Caco-2 (cell line): ENCODE measurements at regions not wholly inside any gene's neighbourhood (a gene's known extent, or its start where the extent isn't known, plus 50 kb on each side); places are given as distances from the start of the nearest gene placed in this dataset.

Experiments used
- BruUV-seq: library from RNA; stranded (reverse); fragments of 400-500 nt; replicated peaks from 2 replicates; lab custom pipeline; 2021; lab: Mats Ljungman, UMichigan
- CTCF ChIA-PET: fragments of 300-600 bp; sonication (Branson Sonifier 250); formaldehyde crosslinking; loops from one replicate; lab custom pipeline; 2022; ENCODE audit warnings: antibody characterized with exemption; lab: Charles Lee
- POLR2A ChIA-PET: fragments of 300-600 bp; sonication (Branson Sonifier 250); formaldehyde crosslinking; loops from one replicate; lab custom pipeline; 2022; ENCODE audit warnings: antibody characterized with exemption; lab: Charles Lee
- DNase-seq, 2 experiments: peaks; one replicate each; pipeline versions ENCODE4 v3.0.0 to v3.0.0-alpha.2; 2020 to 2022
- H3K27me3 ChIP-seq: replicated peaks from 2 replicates; pipeline ENCODE4 v1.6.0; 2011; ENCODE audit warnings: low read length; ENCODE audit not compliant: control insufficient read depth, insufficient read depth
- H3K36me3 ChIP-seq: 2 replicates; pipeline ENCODE4 v1.5.1; 2011; ENCODE audit warnings: low read length; ENCODE audit not compliant: control insufficient read depth, insufficient read depth
- H3K4me1 ChIP-seq: fragments of 250-450 bp; sonication (Bioruptor Pico); 2 replicates; pipeline ENCODE4 v1.5.1; 2020; ENCODE audit warnings: mild to moderate bottlenecking
- H3K4me3 ChIP-seq: 2 replicates; pipeline ENCODE4 v1.5.1; 2011; ENCODE audit warnings: low read depth, mild to moderate bottlenecking, control low read depth, low read length
- H3K9me3 ChIP-seq: fragments of 250-450 bp; sonication (Bioruptor Pico); 2 replicates; pipeline ENCODE4 v1.5.1; 2020; ENCODE audit warnings: mild to moderate bottlenecking, moderate library complexity
- H3K27ac Mint-ChIP-seq: one replicate; pipeline ENCODE4 v1.8.0; 2022; ENCODE audit warnings: mixed read lengths; ENCODE audit not compliant: unreplicated experiment
- H3K27me3 Mint-ChIP-seq: one replicate; pipeline ENCODE4 v1.8.0; 2022; ENCODE audit warnings: mixed read lengths; ENCODE audit not compliant: insufficient read depth, unreplicated experiment
- H3K36me3 Mint-ChIP-seq: one replicate; pipeline ENCODE4 v1.8.0; 2022; ENCODE audit warnings: mild to moderate bottlenecking, mixed read lengths; ENCODE audit not compliant: insufficient read depth, unreplicated experiment
- H3K4me1 Mint-ChIP-seq: one replicate; pipeline ENCODE4 v1.8.0; 2022; ENCODE audit warnings: low read depth, mixed read lengths; ENCODE audit not compliant: unreplicated experiment
- H3K4me3 Mint-ChIP-seq: one replicate; pipeline ENCODE4 v1.8.0; 2022; ENCODE audit warnings: mild to moderate bottlenecking, moderate library complexity, mixed read lengths; ENCODE audit not compliant: unreplicated experiment
- H3K9me3 Mint-ChIP-seq: one replicate; pipeline ENCODE4 v1.8.0; 2022; ENCODE audit warnings: mixed read lengths; ENCODE audit not compliant: unreplicated experiment
- CTCF ChIP-seq, 2 experiments: fragments of 200-600 bp in 1 of 2; IDR thresholded peaks; 1 replicate in 1 of 2; 2 replicates in 1 of 2; pipeline versions ENCODE4 v1.5.1 to v1.8.0; 2011 to 2022; ENCODE audit warnings: antibody characterized with exemption in 1 of 2, control low read depth in 1 of 2, inconsistent platforms in 1 of 2, low read depth in 1 of 2, low read length in 1 of 2, mild to moderate bottlenecking in 1 of 2, moderate library complexity in 1 of 2; ENCODE audit not compliant: insufficient read depth in 1 of 2, severe bottlenecking in 1 of 2, unreplicated experiment in 1 of 2
- intact Hi-C: fragments of 100-400 bp; cut with micrococcal nuclease; formaldehyde crosslinking; loops from one replicate; pipeline ENCODE4 v1.10.0; 2022; ENCODE audit not compliant: unreplicated experiment

- peaks cover 4% of the 10 kb centered on the region for H3K9me3 Mint-ChIP-seq
- POLR2A ChIA-PET, result no interaction called here
- no peak overlapping the region for H3K27ac Mint-ChIP-seq
- CTCF ChIA-PET, result interaction anchor here (1.4 kb wide), 1 partner anchor 9 kb away, joined by 3 read pairs; no protein-coding TSS in a partner anchor
- no peak for DNase-seq
- H3K27me3 Mint-ChIP-seq, result no peaks in the 10 kb centered on the region
- no peaks in the 10 kb centered on the region for H3K36me3 ChIP-seq
- no peak overlapping the region for H3K4me3 ChIP-seq
- H3K9me3 ChIP-seq, result peaks cover 12% of the 10 kb centered on the region
- H3K4me1 ChIP-seq, result no peaks in the 10 kb centered on the region; the same call in 1 of the 2 replicates
- H3K4me1 Mint-ChIP-seq, result no peaks in the 10 kb centered on the region
- H3K36me3 Mint-ChIP-seq, result no peaks in the 10 kb centered on the region
- intact Hi-C loops, result no loop called here
- H3K27me3 ChIP-seq, result no peaks in the 10 kb centered on the region
- no peak overlapping the region for H3K4me3 Mint-ChIP-seq
- BruUV-seq, result no TSS peak
- no peak for TF ChIP-seq CTCF (IDR thresholded peaks at IDR 0.05; ENCODE audit: insufficient read depth in 1 of 2, low read depth in 1 of 2, low read length in 1 of 2, severe bottlenecking in 1 of 2, unreplicated experiment in 1 of 2)
These were observed 173.0 kb upstream of the IGF1 start for GRCh38 chr12:102653406-102653805.

GRCh38 chr12:102652645-102653313 is 172.4 kb upstream of the IGF1 start:
- H3K36me3 ChIP-seq, result no peaks in the 10 kb centered on the region
- POLR2A ChIA-PET, result no interaction called here
- no peak for DNase-seq
- no peak overlapping the region for H3K4me3 Mint-ChIP-seq
- no peaks in the 10 kb centered on the region; the same call in 1 of the 2 replicates for H3K4me1 ChIP-seq
- CTCF ChIA-PET, result interaction anchor here (1.4 kb wide), 1 partner anchor 10 kb away, joined by 3 read pairs; no protein-coding TSS in a partner anchor
- no peaks in the 10 kb centered on the region for H3K27me3 ChIP-seq
- BruUV-seq, result no TSS peak
- intact Hi-C loops, result no loop called here
- H3K27ac Mint-ChIP-seq, result no peak overlapping the region
- no peaks in the 10 kb centered on the region for H3K27me3 Mint-ChIP-seq
- H3K36me3 Mint-ChIP-seq, result no peaks in the 10 kb centered on the region
- no peak overlapping the region for H3K4me3 ChIP-seq
- no peak for TF ChIP-seq CTCF (IDR thresholded peaks at IDR 0.05; ENCODE audit: insufficient read depth in 1 of 2, low read depth in 1 of 2, low read length in 1 of 2, severe bottlenecking in 1 of 2, unreplicated experiment in 1 of 2)
- H3K9me3 ChIP-seq, result peaks cover 11% of the 10 kb centered on the region
- H3K4me1 Mint-ChIP-seq, result no peaks in the 10 kb centered on the region
- H3K9me3 Mint-ChIP-seq, result no peaks in the 10 kb centered on the region

GRCh38 chr12:102645968-102646367 is 165.6 kb upstream of the IGF1 start:
- TF ChIP-seq CTCF (IDR thresholded peaks at IDR 0.05; ENCODE audit: insufficient read depth in 1 of 2, low read depth in 1 of 2, low read length in 1 of 2, severe bottlenecking in 1 of 2, unreplicated experiment in 1 of 2), result no peak
- no TSS peak for BruUV-seq
- DNase-seq, result no peak
- Histone ChIP-seq H3K36me3 (no peaks in the 10 kb centered on the region), H3K9me3 (no peaks in the 10 kb centered on the region), H3K4me3 (no peak overlapping the region), H3K4me1 (no peaks in the 10 kb centered on the region), H3K27me3 (no peaks in the 10 kb centered on the region)
- intact Hi-C loops, result no loop called here
- H3K9me3 Mint-ChIP-seq, result no peaks in the 10 kb centered on the region
- ChIA-PET CTCF (no interaction called here), POLR2A (no interaction called here)
- no peak overlapping the region for H3K27ac Mint-ChIP-seq
- H3K27me3 Mint-ChIP-seq, result peaks cover 2% of the 10 kb centered on the region
- no peaks in the 10 kb centered on the region for H3K36me3 Mint-ChIP-seq
- no peak overlapping the region for H3K4me3 Mint-ChIP-seq
- no peaks in the 10 kb centered on the region for H3K4me1 Mint-ChIP-seq
